Transverse colon (tissue), 4 donors: ENCODE measurements at regions not wholly inside any gene's neighbourhood (a gene's known extent, or its start where the extent isn't known, plus 50 kb on each side); places are given as distances from the start of the nearest gene placed in this dataset.

Experiments used
- POLR2A ChIP-seq: fragments of 450-650 bp; IDR thresholded peaks from one replicate; pipeline ENCODE4 v1.6.1; 2016; ENCODE audit warnings: antibody characterized with exemption, mild to moderate bottlenecking, moderate library complexity
- POLR2AphosphoS5 ChIP-seq, 3 donors: sonication (generic); formaldehyde crosslinking; IDR thresholded peaks; one replicate each; pipeline ENCODE4 v1.6.1; 2016; ENCODE audit warnings: antibody characterized with exemption in 3 of 3
- TF ChIP-seq, protein P1 (sequence below), 5 experiments: fragments of 200-600 bp in 3 of 5; fragments of 450-650 bp in 2 of 5; sonication (generic) in 3 of 5; IDR thresholded peaks; 1 replicate in 2 of 5; 2 replicates in 3 of 5; pipeline ENCODE4 v1.5.1; 2016 to 2017; ENCODE audit warnings: antibody characterized with exemption in 5 of 5, inconsistent platforms in 3 of 5, mild to moderate bottlenecking in 2 of 5, moderate library complexity in 1 of 5

GRCh38 chr16:54879681-54880080, 51.0 kb upstream of the IRX5 start:
- no peak for TF ChIP-seq POLR2A
- TF ChIP-seq, protein P1, sequence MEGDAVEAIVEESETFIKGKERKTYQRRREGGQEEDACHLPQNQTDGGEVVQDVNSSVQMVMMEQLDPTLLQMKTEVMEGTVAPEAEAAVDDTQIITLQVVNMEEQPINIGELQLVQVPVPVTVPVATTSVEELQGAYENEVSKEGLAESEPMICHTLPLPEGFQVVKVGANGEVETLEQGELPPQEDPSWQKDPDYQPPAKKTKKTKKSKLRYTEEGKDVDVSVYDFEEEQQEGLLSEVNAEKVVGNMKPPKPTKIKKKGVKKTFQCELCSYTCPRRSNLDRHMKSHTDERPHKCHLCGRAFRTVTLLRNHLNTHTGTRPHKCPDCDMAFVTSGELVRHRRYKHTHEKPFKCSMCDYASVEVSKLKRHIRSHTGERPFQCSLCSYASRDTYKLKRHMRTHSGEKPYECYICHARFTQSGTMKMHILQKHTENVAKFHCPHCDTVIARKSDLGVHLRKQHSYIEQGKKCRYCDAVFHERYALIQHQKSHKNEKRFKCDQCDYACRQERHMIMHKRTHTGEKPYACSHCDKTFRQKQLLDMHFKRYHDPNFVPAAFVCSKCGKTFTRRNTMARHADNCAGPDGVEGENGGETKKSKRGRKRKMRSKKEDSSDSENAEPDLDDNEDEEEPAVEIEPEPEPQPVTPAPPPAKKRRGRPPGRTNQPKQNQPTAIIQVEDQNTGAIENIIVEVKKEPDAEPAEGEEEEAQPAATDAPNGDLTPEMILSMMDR (IDR thresholded peaks at IDR 0.05): no peak
- no peak for TF ChIP-seq POLR2AphosphoS5 (IDR thresholded peaks at IDR 0.05)
